Neuronal stem cell (in vitro differentiated cells): ENCODE measurements at regions not wholly inside any gene's neighbourhood (a gene's known extent, or its start where the extent isn't known, plus 50 kb on each side); places are given as distances from the start of the nearest gene placed in this dataset.

Experiments
- DNase-seq: peaks from one replicate; pipeline ENCODE4 v3.0.0-alpha.2; 2013; ENCODE audit warnings: low spot score
- H2AFZ ChIP-seq: one replicate; pipeline ENCODE4 v1.6.1; 2013; ENCODE audit warnings: mild to moderate bottlenecking, low read length, inconsistent platforms
- H2AK5ac ChIP-seq: 2 replicates; pipeline ENCODE4 v1.6.1; 2013; ENCODE audit warnings: low read depth, mild to moderate bottlenecking, inconsistent platforms, low read length, moderate library complexity, mixed read lengths
- H2BK120ac ChIP-seq: 2 replicates; pipeline ENCODE4 v1.6.1; 2013; ENCODE audit warnings: low read depth, mild to moderate bottlenecking, inconsistent platforms, low read length, moderate library complexity, mixed read lengths
- H2BK12ac ChIP-seq: one replicate; pipeline ENCODE4 v1.6.1; 2013; ENCODE audit warnings: low read length, inconsistent platforms
- H2BK15ac ChIP-seq: 2 replicates; pipeline ENCODE4 v1.6.1; 2013; ENCODE audit warnings: mild to moderate bottlenecking, low read length, inconsistent platforms, mixed read lengths
- H2BK5ac ChIP-seq: one replicate; pipeline ENCODE4 v1.6.1; 2013; ENCODE audit warnings: inconsistent platforms, mild to moderate bottlenecking, low read length, moderate library complexity
- H3K14ac ChIP-seq: one replicate; pipeline ENCODE4 v1.6.1; 2013; ENCODE audit warnings: low read length, inconsistent platforms
- H3K18ac ChIP-seq: 2 replicates; pipeline ENCODE4 v1.6.1; 2013; ENCODE audit warnings: low read length, inconsistent platforms
- H3K23ac ChIP-seq: 2 replicates; pipeline ENCODE4 v1.6.1; 2013; ENCODE audit warnings: low read depth, mild to moderate bottlenecking, mixed read lengths, low read length, inconsistent platforms; ENCODE audit not compliant: poor library complexity
- H3K27ac ChIP-seq: replicated peaks from 3 replicates; pipeline ENCODE4 v1.5.1; 2013; ENCODE audit warnings: low read length, inconsistent platforms
- H3K27me3 ChIP-seq, 3 experiments: 2 replicates each; pipeline ENCODE4 v1.6.1; 2013; ENCODE audit warnings: low read length in 3 of 3, mild to moderate bottlenecking in 2 of 3, inconsistent platforms in 1 of 3, low read depth in 1 of 3, mixed read lengths in 1 of 3, moderate library complexity in 1 of 3; ENCODE audit not compliant: control insufficient read depth in 3 of 3, insufficient read depth in 3 of 3
- H3K36me3 ChIP-seq, 2 donors: replicated peaks in 1 of 2; 2 replicates each; pipeline ENCODE4 v1.6.1; 2013; ENCODE audit warnings: low read length in 2 of 2; ENCODE audit not compliant: control insufficient read depth in 2 of 2, insufficient read depth in 2 of 2
- H3K4ac ChIP-seq: 2 replicates; pipeline ENCODE4 v1.6.1; 2013; ENCODE audit warnings: inconsistent platforms, mild to moderate bottlenecking, low read length, moderate library complexity
- H3K4me1 ChIP-seq, 2 donors: 1 replicate in 1 of 2; 2 replicates in 1 of 2; pipeline ENCODE4 v1.6.1; 2013; ENCODE audit warnings: low read length in 2 of 2, low read depth in 1 of 2; ENCODE audit not compliant: control insufficient read depth in 2 of 2, insufficient read depth in 1 of 2
- H3K4me2 ChIP-seq: one replicate; pipeline ENCODE4 v1.6.1; 2013; ENCODE audit warnings: mild to moderate bottlenecking, low read length, inconsistent platforms; ENCODE audit not compliant: insufficient read depth, poor library complexity, severe bottlenecking
- H3K4me3 ChIP-seq, 2 donors: 2 replicates each; pipeline ENCODE4 v1.5.1; 2013; ENCODE audit warnings: low read length in 2 of 2, mild to moderate bottlenecking in 2 of 2, inconsistent platforms in 1 of 2, moderate library complexity in 1 of 2
- H3K79me1 ChIP-seq: one replicate; pipeline ENCODE4 v1.6.1; 2013; ENCODE audit warnings: low read depth, mild to moderate bottlenecking, inconsistent platforms, low read length, moderate library complexity
- H3K9ac ChIP-seq: one replicate; pipeline ENCODE4 v1.6.1; 2013; ENCODE audit warnings: mild to moderate bottlenecking, low read depth, low read length, inconsistent platforms; ENCODE audit not compliant: poor library complexity
- H3K9me3 ChIP-seq, 2 donors: replicated peaks in 1 of 2; 2 replicates each; pipeline versions ENCODE3 to v1.6.1; 2013; ENCODE audit warnings: low read length in 2 of 2, mild to moderate bottlenecking in 2 of 2, inconsistent platforms in 1 of 2, low read depth in 1 of 2, mixed read lengths in 1 of 2, moderate library complexity in 1 of 2; ENCODE audit not compliant: control insufficient read depth in 2 of 2, insufficient read depth in 1 of 2
- H4K8ac ChIP-seq: one replicate; pipeline ENCODE4 v1.6.1; 2013; ENCODE audit warnings: low read depth, mild to moderate bottlenecking, inconsistent platforms, low read length, moderate library complexity
- H4K91ac ChIP-seq: one replicate; pipeline ENCODE4 v1.6.1; 2013; ENCODE audit warnings: low read length, low read depth, mild to moderate bottlenecking, inconsistent platforms; ENCODE audit not compliant: poor library complexity
- WGBS, 2 donors: extraction: QIAGEN DNeasy Blood & Tissue Kit; methylation state at CpG; one replicate each; pipeline ENCODE4 v1.1.7; 2013; ENCODE audit warnings: missing lambda C conversion rate in 2 of 2, mixed read lengths in 1 of 2; ENCODE audit not compliant: insufficient read length in 2 of 2, insufficient replicate concordance in 1 of 2; ENCODE audit errors: extremely low coverage in 2 of 2; 5-methylcytosine and 5-hydroxymethylcytosine counted together

- Histone ChIP-seq H3K79me1 (no peaks in the 10 kb centered on the region), H3K9me3 (peaks cover 0 to under 1% of the 10 kb centered on the region in 2 donors), H3K9ac (no peak overlapping the region), H3K14ac (no peak overlapping the region), H3K23ac (no peak overlapping the region), H3K18ac (no peak overlapping the region), H4K8ac (no peak overlapping the region), H2BK120ac (no peak overlapping the region), H3K36me3 (no peaks in the 10 kb centered on the region), H2AFZ (no peak overlapping the region), H3K27ac (no peak overlapping the region), H2BK5ac (no peak overlapping the region), H3K27me3 (no peaks in the 10 kb centered on the region), H3K4me1 (peaks cover 0 to 5% of the 10 kb centered on the region in 2 donors), H2AK5ac (no peak overlapping the region), H4K91ac (no peak overlapping the region), H3K4me2 (no peak overlapping the region), H3K4me3 (no peak overlapping the region), H2BK15ac (no peak overlapping the region), H3K4ac (no peak overlapping the region), H2BK12ac (no peak overlapping the region)
- no peak for DNase-seq
- no CpG with 5 or more reads among the region's 7 CpGs for WGBS, 2 donors
Observed at GRCh38 chr12:131530041-131530332, 180.9 kb upstream of the SFSWAP start.

- Histone ChIP-seq H2BK120ac (no peak overlapping the region), H3K4ac (no peak overlapping the region), H4K8ac (no peak overlapping the region), H2BK15ac (no peak overlapping the region), H3K14ac (no peak overlapping the region), H2AFZ (no peak overlapping the region), H3K9me3 (peaks cover 0 to 4% of the 10 kb centered on the region in 2 donors), H3K4me3 (no peak overlapping the region), H3K23ac (no peak overlapping the region), H3K27ac (no peak overlapping the region), H2BK5ac (no peak overlapping the region), H3K18ac (no peak overlapping the region), H2AK5ac (no peak overlapping the region), H3K4me2 (no peak overlapping the region), H3K36me3 (no peaks in the 10 kb centered on the region), H2BK12ac (no peak overlapping the region), H3K27me3 (no peaks in the 10 kb centered on the region), H4K91ac (no peak overlapping the region), H3K4me1 (peaks cover 0 to 7% of the 10 kb centered on the region in 2 donors), H3K9ac (no peak overlapping the region), H3K79me1 (no peaks in the 10 kb centered on the region)
- no CpG with 5 or more reads among the region's 5 CpGs for whole genome bisulfite sequencing, 2 donors
- no peak for DNase-seq
Observed at GRCh38 chr12:131530422-131530821, 180.5 kb upstream of the SFSWAP start.

DNA sequence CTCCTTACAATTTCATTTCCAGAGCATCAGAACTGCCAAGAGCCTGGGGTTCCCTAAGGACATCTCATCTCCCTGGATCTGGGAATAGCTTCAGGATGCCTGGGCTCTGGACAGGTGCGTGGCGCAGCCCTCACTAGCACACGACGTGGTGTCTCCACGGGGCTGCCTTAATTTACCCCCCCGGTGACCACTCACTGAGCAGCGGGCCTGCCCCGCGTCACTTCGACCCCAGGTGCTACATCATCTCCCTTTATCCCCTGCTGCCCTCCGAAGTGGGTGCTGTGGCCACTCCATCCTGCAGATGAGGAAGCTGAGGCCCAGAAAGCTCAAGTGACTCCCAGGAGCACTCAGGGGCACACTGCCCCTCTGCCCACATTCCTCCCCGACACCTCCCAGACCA lies 177.8 kb upstream of the SFSWAP start:
- no peaks in the 10 kb centered on the region for H3K36me3 ChIP-seq
- H2BK12ac ChIP-seq, result no peak overlapping the region
- H3K4me2 ChIP-seq, result no peak overlapping the region
- no peak overlapping the region for H4K8ac ChIP-seq
- H2AFZ ChIP-seq, result no peak overlapping the region
- DNase-seq, result no peak
- H3K4me3 ChIP-seq, result no peak overlapping the region
- H3K27ac ChIP-seq, result no peak overlapping the region
- no peak overlapping the region for H2BK5ac ChIP-seq
- H3K23ac ChIP-seq, result peak overlapping the region; percentile 37
- no peak overlapping the region for H3K4ac ChIP-seq
- peaks cover 0 to 7% of the 10 kb centered on the region in 2 donors for H3K9me3 ChIP-seq
- H4K91ac ChIP-seq, result no peak overlapping the region
- H2BK15ac ChIP-seq, result no peak overlapping the region
- H2BK120ac ChIP-seq, result no peak overlapping the region
- H3K9ac ChIP-seq, result no peak overlapping the region
- no peaks in the 10 kb centered on the region for H3K27me3 ChIP-seq
- H2AK5ac ChIP-seq, result no peak overlapping the region
- WGBS, 2 donors, result no CpG with 5 or more reads among the region's 12 CpGs
- H3K79me1 ChIP-seq, result no peaks in the 10 kb centered on the region
- H3K14ac ChIP-seq, result no peak overlapping the region
- peaks cover 0 to 9% of the 10 kb centered on the region in 2 donors for H3K4me1 ChIP-seq
- H3K18ac ChIP-seq, result no peak overlapping the region

GRCh38 chr12:131535779-131536178 lies 175.1 kb upstream of the SFSWAP start:
- H2AK5ac ChIP-seq, result no peak overlapping the region

More at GRCh38 chr12:131535779-131536178, 175.1 kb upstream of the SFSWAP start:
- Histone ChIP-seq H2BK15ac (no peak overlapping the region), H3K4ac (no peak overlapping the region), H2BK120ac (no peak overlapping the region), H3K4me2 (no peak overlapping the region), H3K4me1 (peaks cover 0 to 9% of the 10 kb centered on the region in 2 donors), H4K8ac (no peak overlapping the region), H3K4me3 (no peak overlapping the region), H3K27ac (no peak overlapping the region), H2BK5ac (no peak overlapping the region), H2BK12ac (no peak overlapping the region), H3K14ac (no peak overlapping the region), H3K27me3 (no peaks in the 10 kb centered on the region), H3K36me3 (no peaks in the 10 kb centered on the region), H3K23ac (no peak overlapping the region), H3K79me1 (no peaks in the 10 kb centered on the region), H4K91ac (no peak overlapping the region), H3K9ac (no peak overlapping the region), H2AFZ (no peak overlapping the region), H3K18ac (no peak overlapping the region), H3K9me3 (peaks cover 4 to 7% of the 10 kb centered on the region in 2 donors)
- no CpG with 5 or more reads among the region's 5 CpGs for WGBS, 2 donors
- DNase-seq, result no peak
